Trophoblast cell (in vitro differentiated cells and primary cell): ENCODE measurements at regions not wholly inside any gene's neighbourhood (a gene's known extent, or its start where the extent isn't known, plus 50 kb on each side); places are given as distances from the start of the nearest gene placed in this dataset.

Experiments
- DNase-seq, 2 donors: peaks; one replicate each; pipeline ENCODE4 v3.0.0-alpha.2; 2016
- H2AFZ ChIP-seq: 2 replicates; pipeline ENCODE4 v1.6.1; 2013; ENCODE audit warnings: low read length, moderate library complexity, mild to moderate bottlenecking; ENCODE audit not compliant: insufficient read depth, poor library complexity
- H2AK5ac ChIP-seq: 2 replicates; pipeline ENCODE4 v1.6.1; 2013; ENCODE audit warnings: mild to moderate bottlenecking, low read length
- H2BK120ac ChIP-seq: 2 replicates; pipeline ENCODE4 v1.6.1; 2013; ENCODE audit warnings: low read length, mild to moderate bottlenecking, moderate library complexity; ENCODE audit not compliant: insufficient read depth, poor library complexity
- H2BK12ac ChIP-seq: 2 replicates; pipeline ENCODE4 v1.6.1; 2013; ENCODE audit warnings: mild to moderate bottlenecking, low read length, moderate library complexity
- H2BK5ac ChIP-seq: 2 replicates; pipeline ENCODE4 v1.6.1; 2013; ENCODE audit warnings: low read length, low read depth, moderate library complexity, mild to moderate bottlenecking; ENCODE audit not compliant: poor library complexity
- H3K14ac ChIP-seq: 2 replicates; pipeline ENCODE4 v1.6.1; 2013; ENCODE audit warnings: mild to moderate bottlenecking, low read length
- H3K18ac ChIP-seq: 2 replicates; pipeline ENCODE4 v1.6.1; 2013; ENCODE audit warnings: mild to moderate bottlenecking, low read length
- H3K23ac ChIP-seq: 2 replicates; pipeline ENCODE4 v1.6.1; 2013; ENCODE audit warnings: low read length
- H3K27ac ChIP-seq: 2 replicates; pipeline ENCODE4 v1.5.1; 2013; ENCODE audit warnings: low read depth, mild to moderate bottlenecking, inconsistent platforms, low read length, moderate library complexity
- H3K27me3 ChIP-seq: 2 replicates; pipeline ENCODE4 v1.6.1; 2013; ENCODE audit warnings: inconsistent platforms, mild to moderate bottlenecking, low read length, moderate library complexity; ENCODE audit not compliant: insufficient read depth
- H3K36me3 ChIP-seq, 2 experiments: 1 replicate in 1 of 2; 2 replicates in 1 of 2; pipeline ENCODE4 v1.6.1; 2013; ENCODE audit warnings: low read length in 2 of 2, mild to moderate bottlenecking in 2 of 2, moderate library complexity in 1 of 2; ENCODE audit not compliant: insufficient read depth in 2 of 2, control insufficient read depth in 1 of 2
- H3K4ac ChIP-seq: 2 replicates; pipeline ENCODE4 v1.6.1; 2013; ENCODE audit warnings: low read depth, mild to moderate bottlenecking, low read length, moderate library complexity
- H3K4me1 ChIP-seq, 2 experiments: 1 replicate in 1 of 2; 2 replicates in 1 of 2; pipeline ENCODE4 v1.6.1; 2013; ENCODE audit warnings: low read length in 2 of 2, mild to moderate bottlenecking in 2 of 2, moderate library complexity in 1 of 2; ENCODE audit not compliant: insufficient read depth in 2 of 2, control insufficient read depth in 1 of 2
- H3K4me2 ChIP-seq: 2 replicates; pipeline ENCODE4 v1.6.1; 2013; ENCODE audit warnings: inconsistent platforms, mild to moderate bottlenecking, low read length, moderate library complexity
- H3K4me3 ChIP-seq: 2 replicates; pipeline ENCODE4 v1.5.1; 2013; ENCODE audit warnings: mild to moderate bottlenecking, low read depth, low read length, inconsistent platforms
- H3K79me1 ChIP-seq: one replicate; pipeline ENCODE4 v1.6.1; 2013; ENCODE audit warnings: low read length
- H3K79me2 ChIP-seq: 2 replicates; pipeline ENCODE4 v1.6.1; 2013; ENCODE audit warnings: low read length, mild to moderate bottlenecking; ENCODE audit not compliant: control insufficient read depth, insufficient read depth, poor library complexity
- H3K9ac ChIP-seq: 2 replicates; pipeline ENCODE4 v1.6.1; 2013; ENCODE audit warnings: mild to moderate bottlenecking, low read length
- H3K9me3 ChIP-seq: 2 replicates; pipeline ENCODE4 v1.6.1; 2013; ENCODE audit warnings: low read depth, mild to moderate bottlenecking, control low read depth, inconsistent platforms, low read length; ENCODE audit not compliant: insufficient read depth
- H4K12ac ChIP-seq: 2 replicates; pipeline ENCODE4 v1.6.1; 2013; ENCODE audit warnings: low read depth, mild to moderate bottlenecking, low read length, moderate library complexity
- H4K8ac ChIP-seq: 2 replicates; pipeline ENCODE4 v1.6.1; 2013; ENCODE audit warnings: low read depth, mild to moderate bottlenecking, low read length, moderate library complexity
- H4K91ac ChIP-seq: one replicate; pipeline ENCODE4 v1.6.1; 2013; ENCODE audit warnings: low read depth, mild to moderate bottlenecking, low read length, moderate library complexity
- WGBS: extraction: QIAGEN DNeasy Blood & Tissue Kit; methylation state at CpG from one replicate; pipeline ENCODE4 v1.1.7; 2013; ENCODE audit warnings: missing lambda C conversion rate; ENCODE audit not compliant: insufficient read length, insufficient coverage; ENCODE audit errors: extremely low coverage; 5-methylcytosine and 5-hydroxymethylcytosine counted together

GRCh38 chr7:110569486-110570205 lies 521.3 kb upstream of the LRRN3 start:
- Histone ChIP-seq H2BK120ac (no peak overlapping the region), H3K79me2 (no peaks in the 10 kb centered on the region), H3K4me3 (no peak overlapping the region), H3K9me3 (no peaks in the 10 kb centered on the region), H3K79me1 (no peaks in the 10 kb centered on the region), H3K27ac (no peak overlapping the region), H3K27me3 (no peaks in the 10 kb centered on the region), H2BK12ac (no peak overlapping the region), H3K4me1 (no peaks in the 10 kb centered on the region), H3K18ac (no peak overlapping the region), H3K9ac (no peak overlapping the region), H2AK5ac (no peak overlapping the region), H3K14ac (no peak overlapping the region), H3K4ac (no peak overlapping the region), H2BK5ac (no peak overlapping the region), H2AFZ (no peak overlapping the region), H4K12ac (no peak overlapping the region), H3K23ac (no peak overlapping the region), H4K91ac (no peak overlapping the region), H4K8ac (no peak overlapping the region), H3K4me2 (no peak overlapping the region), H3K36me3 (no peaks in the 10 kb centered on the region)
- WGBS, result no CpG with 5 or more reads among the region's 6 CpGs
- DNase-seq, result no peak

- H3K9ac ChIP-seq, result no peak overlapping the region
- no peak overlapping the region for H3K23ac ChIP-seq
Observed at GRCh38 chr7:110573862-110574528, 516.9 kb upstream of the LRRN3 start.

GRCh38 chr7:110587294-110587693 lies 503.6 kb upstream of the LRRN3 start:
- no peak overlapping the region for H3K4ac ChIP-seq
- no peak overlapping the region for H2BK5ac ChIP-seq
- no peaks in the 10 kb centered on the region for H3K36me3 ChIP-seq
- no peak overlapping the region for H3K18ac ChIP-seq
- no peak overlapping the region for H3K9ac ChIP-seq
- H3K79me1 ChIP-seq, result no peaks in the 10 kb centered on the region
- H2BK12ac ChIP-seq, result no peak overlapping the region
- H3K27me3 ChIP-seq, result no peaks in the 10 kb centered on the region
- no peak overlapping the region for H2AFZ ChIP-seq
- no peaks in the 10 kb centered on the region for H3K79me2 ChIP-seq
- H2AK5ac ChIP-seq, result no peak overlapping the region
- H4K8ac ChIP-seq, result no peak overlapping the region
- DNase-seq, result no peak
- no peak overlapping the region for H4K12ac ChIP-seq
- H3K4me1 ChIP-seq, result no peaks in the 10 kb centered on the region
- no peak overlapping the region for H3K4me3 ChIP-seq
- H3K9me3 ChIP-seq, result no peaks in the 10 kb centered on the region
- H3K23ac ChIP-seq, result no peak overlapping the region
- no peak overlapping the region for H3K4me2 ChIP-seq
- no peak overlapping the region for H4K91ac ChIP-seq
- H3K14ac ChIP-seq, result no peak overlapping the region
- no peak overlapping the region for H2BK120ac ChIP-seq
- H3K27ac ChIP-seq, result no peak overlapping the region

More at GRCh38 chr7:110573862-110574528, 516.9 kb upstream of the LRRN3 start:
- peak; percentile 33 to 42 for DNase-seq
- H3K36me3 ChIP-seq, result no peaks in the 10 kb centered on the region
- H4K91ac ChIP-seq, result no peak overlapping the region
- H3K4me1 ChIP-seq, result no peaks in the 10 kb centered on the region
- H2BK5ac ChIP-seq, result no peak overlapping the region
- H2AK5ac ChIP-seq, result no peak overlapping the region
- H2BK120ac ChIP-seq, result no peak overlapping the region
- no peak overlapping the region for H3K14ac ChIP-seq
- no peak overlapping the region for H2AFZ ChIP-seq
- no peaks in the 10 kb centered on the region for H3K27me3 ChIP-seq
- no CpG with 5 or more reads among the region's 6 CpGs for WGBS
- no peak overlapping the region for H3K4me3 ChIP-seq
- no peaks in the 10 kb centered on the region for H3K79me2 ChIP-seq
- no peak overlapping the region for H3K27ac ChIP-seq
- no peak overlapping the region for H4K8ac ChIP-seq
- H2BK12ac ChIP-seq, result no peak overlapping the region
- H4K12ac ChIP-seq, result no peak overlapping the region
- H3K9me3 ChIP-seq, result no peaks in the 10 kb centered on the region
- H3K4ac ChIP-seq, result no peak overlapping the region
- no peaks in the 10 kb centered on the region for H3K79me1 ChIP-seq
- no peak overlapping the region for H3K4me2 ChIP-seq
- H3K18ac ChIP-seq, result no peak overlapping the region

- Histone ChIP-seq H3K79me1 (no peaks in the 10 kb centered on the region), H3K9me3 (no peaks in the 10 kb centered on the region), H2BK120ac (no peak overlapping the region), H3K4ac (no peak overlapping the region), H3K14ac (no peak overlapping the region), H3K18ac (no peak overlapping the region), H3K9ac (no peak overlapping the region), H3K79me2 (no peaks in the 10 kb centered on the region), H2AFZ (no peak overlapping the region), H3K36me3 (no peaks in the 10 kb centered on the region), H2AK5ac (no peak overlapping the region), H4K12ac (no peak overlapping the region), H2BK5ac (no peak overlapping the region), H2BK12ac (no peak overlapping the region), H3K27ac (no peak overlapping the region), H3K23ac (no peak overlapping the region), H3K4me3 (no peak overlapping the region), H4K8ac (no peak overlapping the region), H3K27me3 (no peaks in the 10 kb centered on the region), H3K4me2 (no peak overlapping the region), H4K91ac (no peak overlapping the region), H3K4me1 (no peaks in the 10 kb centered on the region)
- WGBS, result no CpG with 5 or more reads among the region's 5 CpGs
- peak in 1 of 2 donors; percentile 1 for DNase-seq
Observed at GRCh38 chr7:110590415-110590814, 500.5 kb upstream of the LRRN3 start.
